ENCODE measurements at regions not wholly inside any gene's neighbourhood (a gene's known extent, or its start where the extent isn't known, plus 50 kb on each side); places are given as distances from the start of the nearest gene placed in this dataset.
"Not testable (repeated sequence)": the region's sequence is repeated elsewhere in the genome, so short reads cannot be mapped to it uniquely, and the experiment has no call there.

- DNase-seq = no peak
These were observed 74.7 kb upstream of the TBL1X start for GRCh38 chrX:9390121-9390520.

- DNase-seq = no peak
These were observed 74.0 kb upstream of the TBL1X start for GRCh38 chrX:9390693-9391368.

GRCh38 chrX:9392445-9392844, 72.4 kb upstream of the TBL1X start:
- no peak for DNase-seq

GRCh38 chrX:9393571-9393970, 71.3 kb upstream of the TBL1X start:
- no peak for DNase-seq

GRCh38 chrX:9394212-9394611, 70.6 kb upstream of the TBL1X start:
- DNase-seq = no peak

GRCh38 chrX:9396930-9397329, 67.9 kb upstream of the TBL1X start:
- DNase-seq = no peak

GRCh38 chrX:9401051-9401450, 63.8 kb upstream of the TBL1X start:
- DNase-seq = no peak

- no peak for DNase-seq
These were observed 61.5 kb upstream of the TBL1X start for GRCh38 chrX:9403374-9403773.

- not testable (repeated sequence) for DNase-seq
These were observed 59.2 kb upstream of the TBL1X start for GRCh38 chrX:9405635-9406034.

- not testable (repeated sequence) for DNase-seq
These were observed 54.0 kb upstream of the TBL1X start for GRCh38 chrX:9410889-9411288.

GRCh38 chrX:9411682-9412081, 53.2 kb upstream of the TBL1X start:
- not testable (repeated sequence) for DNase-seq

- no peak for DNase-seq
These were observed 50.4 kb upstream of the TBL1X start for GRCh38 chrX:9414416-9414815.

All from activated T-cell treated with anti-CD3 and anti-CD28 coated beads, Interleukin-2, amount 50 U/mL, for 1 hour (primary cell).